CD1c-positive myeloid dendritic cell (primary cell): ENCODE measurements at regions not wholly inside any gene's neighbourhood (a gene's known extent, or its start where the extent isn't known, plus 50 kb on each side); places are given as distances from the start of the nearest gene placed in this dataset.
"Not testable (repeated sequence)": the region's sequence is repeated elsewhere in the genome, so short reads cannot be mapped to it uniquely, and the experiment has no call there.

ENCODE experiments used
- DNase-seq: peaks from one replicate; pipeline ENCODE4 v3.0.0-alpha.2; 2016; ENCODE audit errors: extremely low spot score

DNA sequence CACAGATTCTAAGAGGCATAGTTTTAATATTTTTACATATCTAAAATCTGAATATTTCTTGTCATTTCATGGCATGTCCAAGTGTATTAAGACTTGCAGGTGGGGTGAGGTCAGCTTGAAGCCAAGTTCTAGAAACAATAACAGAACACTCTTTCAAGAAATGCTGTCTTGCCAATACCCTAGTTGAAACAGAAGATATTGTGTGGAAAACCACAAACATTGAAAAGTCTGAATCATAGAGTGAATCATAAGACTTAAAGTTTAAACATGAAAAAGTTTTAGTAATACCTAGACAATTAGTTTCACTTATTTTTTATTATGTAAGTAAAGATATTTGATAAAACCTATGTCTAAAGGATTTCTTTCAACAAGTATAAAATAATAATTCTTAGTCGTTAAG lies 191.5 kb upstream of the CAND1 start:
- DNase-seq = no peak

DNA sequence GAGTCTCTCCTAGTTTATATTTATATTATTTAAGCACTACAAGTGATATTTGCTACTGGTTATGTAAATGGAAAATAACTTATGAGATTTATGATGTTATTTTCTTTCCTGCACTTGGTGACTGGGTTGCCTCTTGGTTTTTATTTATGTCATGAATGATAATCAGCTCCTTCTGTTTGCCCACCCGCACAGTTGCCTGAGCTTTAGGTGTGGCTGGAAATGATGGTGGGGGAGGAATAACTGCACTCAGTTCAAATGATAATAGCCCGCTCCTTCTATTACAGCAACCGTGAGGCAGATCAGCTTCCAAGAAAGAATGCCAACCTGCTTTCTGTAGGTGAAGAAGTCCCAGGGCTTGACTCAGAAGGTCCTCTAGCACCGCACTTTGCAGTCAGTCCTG lies 190.2 kb upstream of the CAND1 start:
- DNase-seq = no peak

DNA sequence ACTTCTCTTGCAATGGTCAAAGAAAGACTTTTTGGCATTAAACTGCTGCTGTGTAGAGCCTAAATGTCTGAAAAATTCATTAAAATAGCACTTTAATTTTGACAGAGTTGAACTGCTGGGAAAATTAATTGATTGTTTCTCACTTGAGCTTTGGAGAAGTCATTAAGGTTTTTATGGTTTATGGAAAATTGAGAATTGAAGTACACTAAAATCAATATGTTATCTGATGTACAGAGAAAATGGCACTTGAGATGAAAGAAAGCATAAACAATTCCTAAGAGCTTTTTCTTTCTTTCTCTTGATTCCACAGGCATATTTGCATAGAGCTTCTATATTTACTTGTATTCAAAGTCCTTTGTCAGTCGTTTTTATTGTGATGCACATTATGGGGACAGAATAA lies 188.5 kb upstream of the CAND1 start:
- DNase-seq = no peak

DNA sequence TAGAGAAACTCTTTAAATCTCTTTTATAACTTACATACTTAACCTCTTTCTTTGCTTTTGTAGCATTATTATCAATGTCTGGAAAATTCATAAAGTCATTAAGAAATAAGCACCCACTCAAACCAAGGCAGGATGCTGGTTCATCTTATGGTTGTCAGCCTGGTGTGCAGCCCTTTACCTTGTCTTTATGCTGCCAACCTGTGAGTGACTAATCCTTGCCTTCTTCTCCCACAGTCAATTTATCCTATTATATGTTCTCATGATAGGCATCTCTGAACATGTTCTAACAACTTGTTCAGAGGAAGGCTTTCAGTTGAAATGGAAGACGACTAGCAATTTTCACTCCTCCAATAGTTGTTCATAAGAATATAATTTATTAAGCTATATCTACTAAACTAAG lies 186.9 kb upstream of the CAND1 start:
- no peak for DNase-seq

DNA sequence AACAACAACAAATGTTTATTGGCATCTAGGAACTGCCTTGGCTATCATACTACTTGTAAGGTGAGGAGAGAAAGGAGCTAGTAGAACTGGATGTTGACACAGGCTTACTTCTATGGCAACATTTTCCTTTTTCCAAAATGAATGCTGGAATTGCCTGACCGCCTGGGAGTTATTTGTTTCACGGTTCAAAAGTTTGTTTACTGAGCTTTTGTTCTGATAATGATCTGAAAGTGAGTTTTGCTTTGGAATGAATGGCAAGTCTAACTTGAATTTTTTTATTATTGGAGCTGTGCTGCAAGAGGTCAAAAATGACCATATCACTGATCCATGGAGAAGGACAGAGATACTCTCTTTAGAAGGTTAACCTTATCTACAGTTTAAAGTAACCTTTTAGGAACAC lies 183.5 kb upstream of the CAND1 start:
- DNase-seq = no peak

DNA sequence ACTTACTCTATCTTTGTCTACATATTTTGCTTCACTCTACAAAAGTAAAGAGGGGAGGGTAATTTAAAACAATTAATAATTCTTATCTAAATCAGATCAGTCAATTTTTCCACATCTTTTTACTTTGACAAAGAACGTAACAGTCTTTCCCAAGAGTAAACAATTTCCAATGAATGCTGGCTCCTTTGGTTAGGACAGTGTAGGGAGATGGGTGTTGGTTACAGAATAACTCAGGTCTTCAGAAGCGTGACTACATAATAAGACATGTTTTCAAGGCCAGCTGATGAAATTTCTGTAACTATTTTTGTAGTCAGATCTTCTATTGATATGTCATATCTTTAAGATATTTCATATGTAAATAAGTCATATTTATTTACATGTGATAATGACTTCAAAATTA lies 183.0 kb upstream of the CAND1 start:
- no peak for DNase-seq

DNA sequence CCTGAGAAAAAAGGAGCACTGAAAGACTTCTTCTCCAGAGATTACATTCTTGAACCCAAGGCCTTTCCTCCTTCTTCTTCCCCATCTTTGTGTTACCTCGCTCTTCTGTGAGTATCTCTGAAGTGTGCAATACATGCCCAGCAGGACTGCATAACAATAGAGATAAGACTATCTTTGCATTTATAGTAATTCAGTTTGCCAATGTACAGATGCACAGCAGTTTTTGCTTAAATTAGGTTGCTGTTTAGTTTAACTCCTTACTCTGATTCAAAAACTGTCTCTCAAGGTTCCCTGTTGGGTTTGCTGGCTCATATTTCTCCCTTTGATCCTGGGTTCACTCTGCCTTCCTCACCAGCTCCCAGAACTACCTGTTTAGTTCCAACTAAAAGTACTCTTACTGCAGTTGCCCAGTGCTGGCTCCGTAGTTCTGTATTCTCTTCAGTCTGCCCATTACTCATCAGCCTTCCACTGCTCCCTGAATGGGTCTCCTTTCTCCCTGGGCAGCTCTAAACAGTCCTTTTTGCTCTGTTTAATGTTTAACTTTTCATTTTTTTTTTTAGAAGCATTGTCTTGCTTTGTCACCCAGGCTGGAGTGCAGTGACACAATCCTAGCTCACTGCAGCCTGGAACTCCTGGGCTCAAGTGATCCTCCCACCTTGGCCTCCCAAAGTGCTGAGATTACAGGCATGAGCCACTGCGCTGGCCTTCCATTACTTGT lies 180.6 kb upstream of the CAND1 start:
- no peak for DNase-seq

DNA sequence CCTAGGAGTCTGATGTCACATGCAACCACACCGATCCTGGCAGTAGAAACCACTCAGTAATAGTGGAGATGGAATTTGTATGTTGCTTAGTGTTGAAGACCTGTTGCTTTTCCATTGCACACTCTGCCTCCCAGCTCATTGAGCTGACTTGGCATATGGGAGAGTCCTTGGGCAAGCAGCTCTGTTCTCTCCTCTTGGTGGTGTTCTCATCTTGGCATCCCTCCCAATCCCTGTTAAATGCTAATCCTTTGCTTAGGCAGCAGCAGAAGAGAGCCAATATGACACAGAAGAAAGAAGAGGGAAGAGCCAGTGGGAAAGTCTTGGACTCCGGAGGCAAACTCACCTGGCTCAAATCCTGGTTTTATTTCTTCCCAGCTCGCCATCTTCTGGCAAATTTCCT lies 178.0 kb upstream of the CAND1 start:
- no peak for DNase-seq

DNA sequence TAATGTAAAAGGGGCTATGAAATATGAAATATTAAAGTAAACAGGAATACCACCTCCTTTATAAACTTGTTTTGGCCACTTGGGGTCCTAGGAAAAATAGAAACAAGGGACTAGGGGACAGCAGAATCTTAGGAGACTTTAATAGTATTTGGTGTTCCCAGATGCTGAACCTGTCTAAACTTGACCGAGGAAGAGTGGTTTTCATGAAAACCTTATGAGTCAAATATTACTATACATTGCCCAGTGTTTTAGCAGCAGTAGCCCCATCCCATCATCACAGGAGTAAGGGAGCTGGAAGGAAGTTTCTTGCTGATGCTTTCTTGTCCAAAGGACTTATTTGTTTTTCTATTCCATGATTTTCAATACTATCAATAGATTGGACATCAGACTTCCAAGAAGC lies 177.5 kb upstream of the CAND1 start:
- DNase-seq = no peak

DNA sequence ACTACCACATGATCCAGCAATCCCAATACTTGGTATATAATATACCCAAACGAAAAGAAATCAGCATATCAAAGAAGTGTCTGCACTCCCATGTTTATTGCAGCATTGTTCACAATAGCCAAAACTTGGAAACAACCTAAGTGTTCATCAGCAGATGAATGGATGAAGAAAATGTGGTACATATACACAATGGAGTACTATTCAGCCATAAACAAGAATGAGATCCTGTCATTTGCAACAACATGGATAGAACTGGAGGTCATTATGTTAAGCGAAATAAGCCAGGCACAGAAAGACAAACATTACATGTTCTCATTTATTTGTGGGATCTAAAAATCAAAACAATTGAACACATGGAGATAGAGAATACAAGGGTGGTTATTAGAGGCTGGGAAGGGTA lies 176.2 kb upstream of the CAND1 start:
- not testable (repeated sequence) for DNase-seq

DNA sequence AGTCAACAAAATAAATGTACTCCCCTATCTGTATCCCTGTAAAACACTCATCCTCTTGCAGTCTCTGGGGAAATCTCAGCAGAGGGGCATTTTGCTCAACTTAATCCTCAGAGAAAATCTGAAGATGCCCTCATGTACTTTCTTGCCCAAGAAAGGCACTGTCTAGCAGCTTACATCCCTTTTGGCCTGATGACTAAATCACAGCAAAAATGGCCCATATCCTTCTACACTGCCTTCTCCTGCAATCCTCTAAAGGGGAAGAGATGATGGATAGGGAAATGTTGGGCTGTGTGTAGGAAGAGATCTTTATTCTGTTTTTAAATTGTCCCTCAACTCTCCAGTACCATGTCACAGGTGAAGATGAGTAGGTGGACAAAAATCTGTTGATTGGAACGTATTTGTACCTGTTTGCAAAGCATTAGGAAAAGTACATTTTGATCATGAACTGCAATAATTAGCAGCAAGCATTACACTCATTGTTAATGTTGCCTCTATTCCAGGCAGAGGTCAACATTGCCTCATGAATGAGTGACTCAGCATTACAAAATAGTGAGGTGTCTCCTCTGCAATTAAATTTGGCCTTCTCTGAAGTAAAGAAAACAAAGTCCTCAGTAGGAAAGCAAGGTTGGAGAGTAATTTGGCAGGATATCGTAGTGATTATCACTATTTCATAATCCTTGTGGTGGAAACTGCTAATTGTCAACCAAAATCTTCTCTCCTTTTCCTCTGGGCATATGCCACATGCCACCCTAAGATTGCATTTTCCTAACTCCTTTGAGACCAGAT lies 172.4 kb upstream of the CAND1 start:
- DNase-seq = no peak

DNA sequence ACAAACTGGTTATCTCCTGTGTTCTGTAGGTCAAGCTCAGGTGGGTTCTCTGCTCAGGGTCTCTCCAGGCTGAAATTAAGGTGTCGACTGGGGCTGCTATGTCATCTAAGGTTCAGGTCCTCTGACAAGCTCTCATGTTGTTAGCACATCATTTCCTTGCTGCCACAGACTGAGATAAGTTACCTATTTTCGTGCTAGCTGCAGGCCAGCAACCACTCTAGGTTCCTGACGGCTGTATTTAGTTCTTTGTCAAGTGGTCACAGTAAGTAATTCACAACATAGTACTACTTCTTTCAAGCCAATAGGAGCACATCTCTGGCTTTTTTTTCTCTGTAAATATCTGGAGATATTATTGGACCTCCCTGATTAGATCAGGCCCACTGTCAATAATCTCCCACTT lies 169.3 kb upstream of the CAND1 start:
- DNase-seq = no peak

DNA sequence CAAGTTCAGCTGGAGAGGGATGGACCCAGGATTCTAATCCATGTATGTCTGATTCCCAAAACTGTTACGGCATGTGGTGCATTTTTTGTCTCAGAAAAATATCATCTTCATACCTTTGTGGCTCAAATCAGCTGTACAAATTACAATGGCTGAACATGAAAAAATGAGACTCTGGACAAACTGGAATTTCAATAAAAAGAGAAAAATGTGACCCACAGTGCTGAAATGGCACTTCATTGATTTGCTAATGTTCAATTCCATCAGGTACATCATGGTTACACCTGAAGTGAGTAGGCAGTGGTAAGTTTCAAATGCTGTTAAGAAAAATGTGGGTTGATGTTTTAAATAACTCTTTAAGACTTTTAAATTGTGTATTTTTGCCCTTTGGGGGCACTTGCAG lies 165.6 kb upstream of the CAND1 start:
- DNase-seq = no peak

DNA sequence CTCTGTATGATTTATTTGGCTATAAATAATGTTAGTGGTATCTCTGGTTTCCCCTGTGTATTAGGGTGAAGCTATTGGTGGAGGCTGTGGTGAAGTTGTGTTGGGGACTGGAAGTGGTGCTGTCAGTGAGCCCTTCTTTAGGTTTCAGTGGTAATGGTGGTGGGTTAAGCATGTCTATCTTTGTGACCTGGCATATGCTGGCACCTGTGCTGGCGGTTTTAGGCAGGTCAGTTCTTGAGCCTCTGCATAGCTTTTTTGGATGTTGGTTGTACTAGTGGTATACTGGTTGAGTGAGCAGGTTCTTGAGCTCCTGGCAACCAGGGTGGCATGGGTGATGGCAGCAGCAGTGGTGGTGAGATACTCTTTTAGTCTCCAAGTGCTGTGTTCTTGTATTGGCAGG lies 161.9 kb upstream of the CAND1 start:
- no peak for DNase-seq

DNA sequence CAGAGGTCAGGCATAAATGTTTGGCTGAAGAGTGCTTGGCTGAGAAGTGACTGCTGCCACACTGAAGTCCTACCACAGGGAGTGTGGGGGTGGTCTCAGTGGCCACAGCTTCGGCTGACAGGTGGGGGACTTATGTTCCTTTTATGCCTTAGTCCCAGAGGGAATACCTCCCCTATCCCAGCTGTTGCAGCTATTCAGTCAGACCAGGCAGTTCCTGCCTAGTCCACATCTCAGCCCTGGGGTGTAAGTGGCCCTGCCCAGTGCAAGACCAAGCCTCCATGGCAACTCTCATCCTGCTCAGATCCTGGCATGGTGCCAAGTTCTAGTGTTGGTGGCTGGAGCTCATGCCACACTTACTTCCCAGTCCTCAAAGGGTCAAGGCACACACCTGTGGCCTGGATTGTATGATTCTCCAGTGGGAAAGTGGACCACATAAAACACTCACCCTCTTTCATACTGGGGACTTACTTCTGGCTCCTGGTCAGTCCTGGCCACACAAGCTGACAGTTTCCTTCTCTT lies 161.3 kb upstream of the CAND1 start:
- DNase-seq = no peak

DNA sequence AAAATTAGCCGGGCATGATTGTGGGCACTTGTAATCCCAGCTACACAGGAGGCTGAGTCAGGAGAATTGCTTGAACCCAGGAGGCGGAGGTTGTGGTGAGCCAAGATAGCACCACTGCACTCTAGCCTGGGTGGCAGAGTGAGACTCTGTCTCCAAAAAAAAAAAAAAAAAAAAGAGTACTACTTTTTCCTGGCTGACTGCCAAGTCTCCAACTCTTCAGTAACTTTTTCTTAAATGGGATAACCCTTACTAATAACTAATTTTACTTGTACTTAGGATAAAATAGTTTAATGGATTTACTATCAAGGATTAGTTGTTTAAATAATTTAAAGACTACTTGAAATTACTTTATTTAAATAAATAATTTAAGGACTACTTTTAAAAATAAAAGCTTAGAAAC lies 158.8 kb upstream of the CAND1 start:
- DNase-seq = not testable (repeated sequence)

DNA sequence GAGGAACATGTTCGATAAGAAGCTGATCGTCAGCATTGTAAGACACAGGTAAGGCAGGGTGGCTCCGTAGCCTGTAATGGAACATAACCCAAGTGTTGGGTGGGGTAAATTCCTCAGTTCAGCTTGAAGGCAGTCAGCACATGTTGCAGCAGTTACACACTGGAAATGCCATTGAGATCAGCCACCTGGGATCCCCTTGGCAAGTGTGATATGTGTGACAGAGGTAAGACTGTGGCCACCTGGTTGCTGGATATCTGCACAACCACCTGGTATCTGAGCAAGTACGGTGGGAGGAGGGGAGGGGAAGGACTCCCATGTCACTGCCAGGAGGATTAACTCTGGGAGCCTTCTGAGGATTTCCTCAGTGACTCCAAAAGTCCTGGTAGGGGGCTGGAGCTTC lies 158.0 kb upstream of the CAND1 start:
- no peak for DNase-seq

DNA sequence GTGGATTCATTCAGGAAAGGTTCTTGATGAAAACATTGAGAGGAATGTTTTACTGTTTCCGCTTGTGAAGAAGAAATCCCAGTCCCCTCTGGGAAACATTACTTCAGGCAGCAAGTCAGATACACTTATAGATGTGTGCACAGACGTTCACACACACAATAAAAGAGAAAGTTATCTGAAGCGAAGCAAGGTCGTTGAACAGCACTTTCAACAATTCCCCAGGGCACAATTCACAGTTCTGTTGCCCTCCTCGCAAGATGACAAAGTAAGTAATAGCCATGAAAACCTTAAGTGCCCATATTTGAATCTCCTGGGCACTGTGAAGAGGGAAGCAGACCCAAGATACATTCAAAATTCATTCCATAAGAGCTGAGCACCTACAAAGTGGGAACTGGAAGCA lies 156.6 kb upstream of the CAND1 start:
- DNase-seq = no peak

DNA sequence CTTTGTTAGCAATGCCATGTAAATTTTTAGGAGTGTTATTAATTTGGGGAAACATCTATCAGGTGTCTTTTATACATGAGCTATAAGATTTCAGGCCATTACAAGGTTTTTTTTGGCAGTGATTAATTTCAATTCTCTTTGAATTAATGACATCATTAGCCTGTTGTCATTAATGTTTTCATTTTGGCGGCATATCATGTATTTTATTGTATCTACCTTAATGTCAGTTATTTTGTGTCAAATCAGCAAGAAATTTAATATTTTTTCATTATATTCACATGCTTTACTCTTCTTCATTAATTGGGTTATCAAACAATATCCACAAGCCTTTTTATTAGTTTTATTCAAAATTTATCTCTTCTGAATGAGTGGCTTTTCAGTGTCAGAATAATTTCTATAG lies 153.0 kb upstream of the CAND1 start:
- DNase-seq = no peak

DNA sequence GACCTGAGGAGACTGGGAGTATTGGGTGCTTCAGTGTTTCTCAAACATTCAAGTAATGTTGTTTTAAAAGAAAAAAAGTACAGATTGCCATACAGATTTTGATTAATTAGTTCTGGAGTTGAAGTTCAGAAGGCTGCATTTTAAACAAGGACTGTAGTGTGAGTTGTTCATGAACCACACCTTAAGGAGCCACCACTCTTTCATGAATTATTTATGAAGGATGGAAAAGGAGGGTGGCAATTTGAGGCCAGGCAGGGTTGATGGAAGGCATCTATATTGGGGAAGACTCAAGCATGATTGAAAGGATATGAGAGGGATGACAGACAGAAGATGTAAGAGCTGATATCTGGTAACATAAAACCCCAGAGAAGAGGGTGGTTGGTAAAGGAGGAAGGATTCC lies 146.6 kb upstream of the CAND1 start:
- DNase-seq = no peak

DNA sequence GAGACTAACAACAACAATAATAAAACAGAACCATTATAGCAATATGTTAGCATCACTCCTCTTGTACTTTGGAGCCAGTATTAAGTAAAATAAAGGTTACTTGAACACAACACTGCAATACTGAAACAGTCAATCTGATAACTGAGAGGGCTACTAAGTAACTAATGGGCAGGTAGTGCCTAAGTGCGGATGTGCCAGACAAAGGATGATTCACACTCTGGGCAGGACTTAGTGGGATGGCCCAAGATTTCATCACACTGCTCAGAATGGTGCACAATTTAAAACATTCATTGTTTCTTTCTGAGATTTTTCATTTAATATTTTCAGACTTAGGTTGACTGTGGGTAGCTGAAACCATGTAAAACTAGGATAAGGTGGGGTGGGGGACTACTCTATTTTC lies 131.9 kb upstream of the CAND1 start:
- DNase-seq = no peak

DNA sequence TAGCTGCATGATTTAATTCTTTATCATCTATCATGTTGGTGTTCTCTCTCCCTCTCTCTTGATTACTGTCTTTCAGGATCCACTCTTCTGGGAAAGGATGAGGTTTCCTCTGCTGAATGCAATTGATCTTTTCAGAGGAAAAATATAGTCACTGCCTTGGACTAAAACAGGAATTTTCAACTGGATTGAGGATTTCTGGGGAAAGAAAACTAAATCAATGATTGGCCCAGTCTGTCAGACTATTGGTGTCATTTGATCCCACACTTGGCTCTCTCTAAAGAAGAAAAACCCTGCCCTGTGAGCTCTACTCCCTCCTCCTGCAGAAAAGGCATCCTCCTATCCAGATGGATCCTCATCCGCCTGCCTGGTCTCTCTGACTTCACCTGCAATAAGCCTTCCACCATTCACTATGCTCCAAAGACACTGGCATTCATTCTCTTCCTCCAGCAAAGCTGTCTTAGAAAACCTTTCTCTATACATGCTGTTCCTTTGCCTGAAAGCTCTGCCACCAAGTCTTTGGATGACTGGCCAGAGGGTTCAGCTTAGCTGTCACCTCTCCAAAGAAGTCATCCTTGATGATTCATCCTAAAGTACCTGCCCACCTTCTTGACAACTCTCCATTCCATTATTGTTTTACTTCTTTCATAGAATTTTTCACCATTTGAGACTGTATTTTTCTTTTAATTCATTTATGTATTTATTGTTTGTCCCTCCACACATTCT lies 127.7 kb upstream of the CAND1 start:
- no peak for DNase-seq

DNA sequence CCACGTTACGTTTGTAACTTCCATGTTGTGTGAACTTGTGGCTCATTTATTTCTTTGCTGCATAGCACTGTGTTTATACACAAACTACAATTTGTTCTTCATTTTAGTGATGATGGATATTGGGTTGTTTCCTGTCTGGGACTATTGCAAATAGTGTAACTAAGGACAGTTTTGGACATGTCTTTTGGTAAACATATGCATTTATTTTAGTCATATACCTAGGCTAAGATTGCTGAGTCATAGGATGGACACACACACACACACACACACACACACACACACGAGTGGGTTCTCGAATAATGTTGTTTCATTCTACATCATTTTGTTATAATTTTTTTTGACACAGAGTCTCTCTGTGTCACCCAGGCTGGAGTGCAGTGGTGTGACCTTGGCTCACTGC lies 123.5 kb upstream of the CAND1 start:
- no peak for DNase-seq
